HUDEP-2 (cell line): ENCODE measurements at regions not wholly inside any gene's neighbourhood (a gene's known extent, or its start where the extent isn't known, plus 50 kb on each side); places are given as distances from the start of the nearest gene placed in this dataset.
"Not testable (repeated sequence)": the region's sequence is repeated elsewhere in the genome, so short reads cannot be mapped to it uniquely, and the experiment has no call there.

ENCODE experiments used
- DNase-seq, 76 experiments: peaks; one replicate each; lab custom pipeline; 2025; ENCODE audit not compliant: unreplicated experiment in 76 of 76; lab: John Stamatoyannopoulos, UW

DNA sequence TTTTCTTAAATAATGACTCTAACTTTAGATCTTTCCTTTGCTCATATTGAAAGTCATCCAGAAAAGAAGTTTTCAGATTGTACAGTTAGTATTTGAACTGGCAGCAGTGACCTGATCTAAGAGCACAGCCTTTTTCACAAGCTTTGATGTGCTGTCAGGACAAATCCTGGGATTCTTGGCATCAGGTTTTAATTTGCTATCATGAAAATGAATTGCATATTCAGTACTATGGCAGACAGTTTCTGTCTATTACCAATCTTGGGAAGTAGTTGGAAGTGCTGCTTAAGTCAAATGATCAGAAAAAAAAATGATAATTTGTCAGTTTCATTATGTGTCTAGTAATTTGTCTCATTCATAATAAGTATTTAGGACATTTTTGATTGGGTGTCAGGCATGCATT lies 925.6 kb upstream of the ARRDC3 start:
- no peak for DNase-seq

DNA sequence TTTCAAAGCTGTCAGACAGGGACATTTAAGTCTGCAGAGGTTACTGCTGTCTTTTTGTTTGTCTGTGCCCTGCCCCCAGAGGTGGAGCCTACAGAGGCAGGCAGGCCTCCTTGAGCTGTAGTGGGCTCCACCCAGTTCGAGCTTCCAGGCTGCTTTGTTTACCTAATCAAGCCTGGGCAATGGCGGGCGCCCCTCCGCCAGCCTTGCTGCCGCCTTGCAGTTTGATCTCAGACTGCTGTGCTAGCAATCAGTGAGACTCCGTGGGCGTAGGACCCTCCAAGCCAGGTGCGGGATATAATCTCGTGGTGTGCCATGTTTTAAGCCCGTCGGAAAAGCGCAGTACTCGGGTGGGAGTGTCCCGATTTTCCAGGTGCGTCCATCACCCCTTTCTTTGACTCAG lies 919.2 kb upstream of the ARRDC3 start:
- not testable (repeated sequence) for DNase-seq

DNA sequence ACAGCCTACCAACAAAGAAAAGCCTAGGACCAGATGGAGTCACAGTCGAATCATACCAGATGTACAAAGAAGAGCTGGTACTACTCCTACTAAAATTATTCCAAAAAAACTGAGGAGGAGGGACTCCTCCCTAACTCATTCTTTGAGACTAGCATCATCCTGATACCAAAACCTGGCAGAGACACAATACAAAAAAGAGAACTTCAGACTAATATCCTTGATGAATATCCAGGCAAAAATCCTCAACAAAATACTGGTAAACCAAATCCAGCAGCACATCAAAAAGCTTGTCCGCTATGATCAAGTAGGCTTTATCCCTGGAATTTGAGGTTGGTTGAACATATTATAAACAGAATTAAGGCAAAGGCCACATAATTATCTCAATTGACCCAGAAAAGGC lies 900.4 kb upstream of the ARRDC3 start:
- DNase-seq, result no peak

DNA sequence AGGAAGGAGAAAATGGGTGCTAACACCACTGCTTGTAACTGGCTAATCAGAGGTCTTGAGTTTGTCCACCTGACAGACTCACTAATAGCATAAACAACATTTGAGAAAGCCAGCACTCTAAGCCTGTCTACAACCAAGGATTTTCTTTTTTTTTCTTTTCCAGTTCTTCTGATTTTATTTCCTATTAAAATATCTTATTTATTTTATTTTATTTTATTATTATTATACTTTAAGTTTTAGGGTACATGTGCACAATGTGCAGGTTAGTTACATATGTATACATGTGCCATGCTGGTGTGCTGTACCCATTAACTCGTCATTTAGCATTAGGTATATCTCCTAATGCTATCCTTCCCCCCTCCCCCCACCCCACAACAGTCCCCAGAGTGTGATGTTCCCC lies 888.6 kb upstream of the ARRDC3 start:
- not testable (repeated sequence) for DNase-seq

DNA sequence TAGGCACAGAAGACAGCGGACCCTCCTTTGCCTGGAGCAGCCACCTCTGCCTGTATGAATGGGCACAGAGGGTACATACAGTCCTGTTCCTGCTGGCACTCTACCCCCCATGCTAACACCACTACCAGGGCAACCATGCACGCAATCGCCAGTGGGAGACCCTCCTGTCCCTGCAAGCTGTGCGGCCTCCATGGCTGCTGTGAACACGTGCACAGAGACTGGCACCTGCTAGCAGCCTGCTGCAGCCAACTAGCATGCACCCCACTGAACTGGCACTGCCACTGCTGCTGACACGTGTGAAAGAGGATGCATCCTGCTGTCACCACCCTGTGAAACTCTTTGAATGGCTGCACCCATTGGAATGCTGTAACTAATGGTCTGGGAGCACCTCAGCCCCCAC lies 885.2 kb upstream of the ARRDC3 start:
- no peak for DNase-seq

DNA sequence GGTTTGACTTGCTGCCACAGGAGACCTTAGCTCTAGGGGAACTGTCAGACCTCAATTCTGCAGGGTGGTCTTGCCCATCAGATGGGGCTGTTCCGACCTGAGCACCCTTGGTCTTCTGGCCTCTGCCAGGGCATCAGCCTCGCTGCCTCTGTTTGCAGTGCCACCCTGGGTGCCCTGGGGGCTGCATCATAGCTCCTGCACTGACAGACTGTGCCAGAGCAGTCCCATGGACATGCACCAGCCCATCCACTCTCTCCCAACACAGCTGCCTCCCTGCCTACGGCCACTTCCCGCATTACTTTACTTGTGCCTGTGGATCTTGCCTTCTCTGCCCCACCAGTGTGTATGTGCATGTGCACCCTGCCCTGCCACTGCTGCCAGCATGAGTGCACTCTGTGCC lies 884.7 kb upstream of the ARRDC3 start:
- DNase-seq, result no peak

DNA sequence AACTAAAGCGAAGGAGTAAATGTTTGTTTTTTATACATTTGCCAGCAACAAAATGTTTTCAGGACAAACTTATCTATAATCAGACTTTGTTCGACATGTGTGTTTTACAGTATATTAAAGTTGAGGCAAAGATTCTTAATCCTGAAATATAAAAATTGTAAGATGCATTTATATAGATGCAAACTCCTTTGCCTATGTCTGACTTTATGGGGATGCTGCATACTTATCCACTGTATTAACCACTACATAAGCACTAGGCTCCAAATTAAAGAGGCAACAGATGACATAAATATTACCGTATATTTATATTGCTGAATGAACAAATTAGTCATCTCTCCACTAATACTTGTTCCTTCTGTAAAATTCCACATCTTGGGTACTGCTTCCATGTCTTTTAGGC lies 882.7 kb upstream of the ARRDC3 start:
- no peak for DNase-seq

DNA sequence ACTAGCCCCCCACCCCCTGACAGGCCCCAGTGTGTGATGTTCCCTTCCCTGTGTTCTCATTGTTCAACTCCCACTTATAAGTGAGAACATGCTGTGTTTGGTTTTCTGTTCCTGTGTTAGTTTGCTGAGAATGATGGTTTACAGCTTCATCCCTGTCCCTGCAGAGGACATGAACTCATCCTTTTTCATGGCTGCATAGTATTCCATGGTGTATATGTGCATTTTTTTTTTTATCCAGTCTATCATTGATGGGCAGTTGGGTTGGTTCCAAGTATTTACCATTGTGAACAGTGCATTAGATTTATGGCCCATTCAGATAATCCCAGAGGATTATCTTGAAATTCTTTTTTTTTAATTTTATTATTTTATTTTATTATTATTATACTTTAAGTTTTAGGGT lies 872.5 kb upstream of the ARRDC3 start:
- DNase-seq, result not testable (repeated sequence)

DNA sequence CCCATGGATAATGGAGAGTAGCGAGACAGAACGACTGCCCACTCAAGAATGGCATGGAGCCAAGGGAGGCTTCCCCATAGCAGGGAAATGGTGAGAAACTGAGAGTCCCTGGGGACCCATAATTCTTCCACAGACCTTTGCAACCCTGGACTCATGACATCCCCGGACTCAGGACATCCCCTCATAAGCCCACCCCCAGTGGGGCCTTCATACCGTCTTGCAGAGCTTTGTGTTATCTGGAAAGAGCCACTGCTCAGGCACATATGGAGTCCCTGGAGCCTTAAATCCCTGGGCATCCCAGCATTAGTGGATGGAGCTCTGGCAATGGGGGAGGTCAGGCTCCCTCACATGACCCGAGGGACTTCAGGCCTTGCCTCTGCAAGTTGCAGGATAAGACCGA lies 865.4 kb upstream of the ARRDC3 start:
- no peak for DNase-seq

DNA sequence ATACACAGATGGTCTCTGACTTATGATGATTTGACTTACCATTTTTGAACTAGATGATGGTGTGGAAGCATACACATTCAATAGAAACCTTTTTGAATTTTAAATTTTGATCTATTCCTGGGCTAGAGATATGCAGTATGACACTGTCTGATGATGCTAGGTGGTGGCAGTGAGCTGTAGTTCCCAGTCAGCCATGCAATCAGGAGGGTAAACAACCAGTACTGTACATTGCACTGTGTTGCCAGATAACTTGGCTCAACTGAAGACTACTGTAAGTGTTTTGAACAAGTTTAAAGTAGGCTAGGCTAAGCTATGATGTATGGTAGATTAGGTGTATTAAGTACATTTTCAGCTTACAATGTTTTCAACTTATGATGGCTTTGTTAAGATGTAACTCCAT lies 859.1 kb upstream of the ARRDC3 start:
- no peak for DNase-seq

DNA sequence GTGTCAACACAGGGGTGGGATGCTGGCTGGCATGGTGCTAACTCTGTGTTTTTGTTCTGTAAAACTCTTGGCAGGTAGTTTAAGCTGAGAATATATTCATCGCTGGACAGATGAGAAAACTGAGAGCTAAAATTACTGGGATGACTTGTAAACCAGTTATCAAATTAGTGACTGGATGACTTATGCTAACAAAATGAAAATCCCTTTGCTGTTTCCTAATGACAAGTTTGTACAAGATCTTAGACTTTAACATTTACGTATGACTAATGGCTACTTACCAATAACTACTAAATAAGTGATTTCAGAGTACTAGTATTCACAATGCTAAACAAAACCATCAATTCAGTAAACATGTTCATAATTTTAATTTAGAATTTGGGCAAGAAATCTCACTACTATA lies 854.8 kb upstream of the ARRDC3 start:
- DNase-seq, result no peak

DNA sequence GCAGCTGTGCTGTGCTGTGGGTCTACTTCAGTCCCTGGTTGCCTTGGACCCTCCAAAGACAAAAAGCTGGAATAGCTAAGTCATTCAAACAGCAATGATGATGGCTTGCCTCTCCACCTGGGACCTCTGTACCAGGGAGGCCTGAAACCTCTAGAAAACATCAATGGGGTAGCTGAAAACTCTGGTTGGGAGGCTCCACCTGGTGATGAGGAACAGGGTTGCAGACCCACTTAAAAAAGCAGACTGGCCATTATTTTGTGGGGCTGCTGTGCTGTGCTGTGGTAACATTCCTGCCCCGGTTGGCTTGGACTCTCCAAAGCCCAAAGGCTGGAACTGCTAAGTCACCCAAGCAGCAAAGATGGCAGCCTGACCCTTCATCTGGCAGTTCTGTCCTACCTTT lies 839.3 kb upstream of the ARRDC3 start:
- DNase-seq, result peak in 4 of 76 experiments; percentile 3 to 22 (median 4)

DNA sequence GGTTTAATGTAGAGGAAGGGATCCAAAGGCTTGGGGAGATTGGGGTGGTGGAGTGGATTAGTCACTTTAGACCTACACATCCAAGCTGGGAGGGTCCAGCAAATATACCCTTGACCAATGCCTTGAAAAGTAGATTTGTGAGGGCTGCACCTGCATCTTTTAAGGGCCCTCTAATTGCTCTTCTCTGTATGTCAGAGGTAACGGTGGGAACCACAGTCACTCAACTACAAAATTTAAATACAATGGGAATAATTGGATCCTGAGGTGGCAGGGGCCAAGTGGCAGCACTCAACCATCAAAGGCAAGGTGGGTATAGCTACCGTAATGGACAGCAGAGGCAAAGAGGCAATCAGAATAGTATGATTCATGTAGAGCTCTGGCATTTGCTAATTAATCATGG lies 833.7 kb upstream of the ARRDC3 start:
- not testable (repeated sequence) for DNase-seq

DNA sequence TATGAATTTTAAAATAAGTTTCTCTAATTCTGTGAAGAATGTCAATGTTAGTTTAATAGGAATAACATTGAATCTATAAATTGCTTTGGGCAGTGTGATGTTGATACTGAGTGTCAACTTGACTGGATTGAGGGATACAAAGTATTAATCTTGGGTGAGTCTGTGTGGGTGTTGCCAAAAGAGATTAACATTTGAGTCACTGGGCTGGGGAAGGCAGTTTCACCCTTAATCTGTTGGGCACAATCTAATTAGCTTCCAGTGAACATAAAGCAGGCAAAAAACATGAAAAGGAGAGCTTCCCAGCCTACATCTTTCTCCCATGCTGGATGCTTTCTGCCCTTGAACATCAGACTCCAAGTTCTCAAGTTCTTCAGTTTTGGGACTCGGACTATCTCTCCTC lies 832.0 kb upstream of the ARRDC3 start:
- DNase-seq, result no peak

DNA sequence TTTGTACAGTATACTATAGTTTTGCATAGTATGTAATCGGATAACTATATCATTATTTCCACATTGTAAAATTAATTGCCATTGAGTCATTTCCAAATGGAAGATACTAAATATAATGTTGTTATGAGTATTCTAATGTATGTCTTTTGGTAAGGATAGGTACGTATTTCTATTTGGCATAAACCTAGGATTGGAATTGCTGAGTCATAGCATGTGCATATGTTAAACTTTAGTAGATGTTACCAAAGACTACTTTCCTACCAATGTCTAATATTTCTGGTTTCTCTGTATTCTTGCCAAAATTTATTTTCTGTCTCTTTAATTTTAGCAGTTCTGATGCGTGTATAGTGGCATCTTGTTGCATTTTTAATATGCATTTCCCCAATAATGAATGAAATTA lies 825.1 kb upstream of the ARRDC3 start:
- DNase-seq, result no peak

DNA sequence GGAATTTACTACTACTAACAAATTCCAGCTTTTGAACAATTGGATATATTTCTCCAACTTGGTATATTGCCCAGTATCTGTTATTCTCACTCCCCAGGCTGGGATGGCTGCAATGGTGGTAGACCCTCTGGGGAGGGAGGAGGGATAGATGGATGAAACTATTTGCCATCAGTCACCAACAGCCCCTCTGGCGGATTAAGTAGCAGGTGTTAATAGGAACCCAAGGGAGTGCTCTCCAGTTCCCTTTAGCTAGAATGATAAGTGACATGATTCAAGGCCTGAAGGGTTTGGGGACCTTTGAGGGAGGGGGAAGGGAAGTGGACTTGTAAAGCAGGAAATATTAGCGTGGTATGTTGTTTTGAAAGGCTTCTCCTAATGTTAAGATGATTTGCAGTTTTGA lies 824.0 kb upstream of the ARRDC3 start:
- DNase-seq, result no peak

DNA sequence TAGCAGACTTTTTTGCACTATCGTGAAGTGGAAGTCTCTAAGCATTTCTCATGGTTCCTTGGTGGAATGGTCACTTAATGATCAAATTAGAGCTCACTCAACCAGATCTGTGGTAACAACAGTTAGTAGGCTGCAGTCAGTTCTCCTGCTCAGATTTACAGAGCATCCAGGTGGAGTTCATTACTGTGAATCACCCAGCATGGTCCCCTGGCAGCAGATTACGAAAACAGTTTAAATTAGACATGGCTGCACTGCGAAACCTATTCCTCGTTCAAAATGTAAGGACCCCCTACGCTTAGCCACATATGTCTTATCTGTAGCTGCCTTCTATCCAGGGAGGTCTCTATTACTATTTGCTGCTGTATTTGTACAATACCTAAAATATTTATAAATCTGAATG lies 823.6 kb upstream of the ARRDC3 start:
- no peak for DNase-seq

DNA sequence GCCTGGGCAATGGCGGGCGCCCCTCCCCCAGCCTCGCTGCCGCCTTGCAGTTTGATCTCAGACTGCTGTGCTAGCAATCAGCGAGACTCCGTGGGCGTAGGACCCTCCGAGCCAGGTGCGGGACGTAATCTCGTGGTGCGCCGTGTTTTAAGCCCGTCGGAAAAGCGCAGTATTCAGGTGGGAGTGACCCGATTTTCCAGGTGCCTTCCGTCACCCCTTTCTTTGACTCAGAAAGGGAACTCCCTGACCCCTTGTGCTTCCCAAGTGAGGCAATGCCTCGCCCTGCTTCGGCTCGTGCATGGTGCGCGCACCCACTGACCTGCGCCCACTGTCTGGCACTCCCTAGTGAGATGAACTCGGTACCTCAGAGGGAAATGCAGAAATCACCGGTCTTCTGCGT lies 815.9 kb upstream of the ARRDC3 start:
- not testable (repeated sequence) for DNase-seq

DNA sequence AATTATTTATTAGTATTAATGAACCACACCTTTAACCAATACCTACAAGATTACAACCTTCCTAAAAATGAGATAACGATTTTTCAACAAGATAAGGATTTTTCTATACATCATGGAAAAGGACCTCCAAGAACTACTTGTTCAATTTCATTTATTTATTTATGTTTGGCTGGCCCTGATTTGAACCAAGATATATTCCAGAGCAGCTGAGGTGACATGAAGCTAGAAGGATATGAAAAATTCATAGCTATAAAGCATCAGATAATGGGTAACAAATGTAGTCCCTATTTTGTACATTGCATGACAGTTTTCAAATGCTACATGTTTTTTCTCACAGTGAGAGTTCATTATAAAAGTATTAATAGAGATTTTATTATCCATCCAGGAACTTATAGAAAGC lies 798.5 kb upstream of the ARRDC3 start:
- DNase-seq, result no peak

DNA sequence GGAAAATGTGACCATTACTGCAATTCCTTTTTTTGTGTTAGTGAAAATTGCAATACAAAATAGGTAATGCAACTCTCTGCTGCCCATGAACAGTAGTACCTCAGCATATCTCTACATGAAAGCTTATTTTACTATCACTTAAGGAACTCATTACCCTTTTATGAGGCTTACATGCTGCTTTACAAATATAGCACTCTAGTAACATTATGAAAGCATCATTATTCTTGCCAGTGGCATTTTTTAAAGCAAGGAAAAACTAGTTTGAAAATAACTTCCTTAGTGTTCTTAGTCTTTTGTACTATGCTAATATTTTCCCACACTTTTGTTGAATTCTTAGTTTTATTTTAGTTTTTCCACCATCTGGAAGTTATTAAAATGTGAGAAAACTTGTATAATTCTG lies 797.3 kb upstream of the ARRDC3 start:
- no peak for DNase-seq

DNA sequence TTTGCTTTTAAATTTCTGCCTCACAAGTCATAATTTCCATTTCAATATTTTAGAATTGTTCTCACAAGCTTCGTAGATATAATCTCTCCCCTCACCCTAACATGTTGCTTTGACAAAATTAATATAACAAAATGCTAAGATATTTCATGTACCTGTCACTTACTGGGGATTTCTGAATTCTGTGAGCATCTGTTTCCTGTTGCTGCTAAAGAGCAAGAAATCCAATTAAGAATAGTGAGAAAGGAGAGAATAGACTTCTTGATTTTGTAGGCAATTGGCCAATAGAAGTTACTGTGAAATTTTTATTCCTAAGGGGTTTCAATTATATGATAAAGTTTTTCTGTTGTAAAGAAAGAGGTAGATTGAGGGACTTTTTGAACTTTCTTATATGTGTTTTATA lies 796.5 kb upstream of the ARRDC3 start:
- DNase-seq, result no peak

DNA sequence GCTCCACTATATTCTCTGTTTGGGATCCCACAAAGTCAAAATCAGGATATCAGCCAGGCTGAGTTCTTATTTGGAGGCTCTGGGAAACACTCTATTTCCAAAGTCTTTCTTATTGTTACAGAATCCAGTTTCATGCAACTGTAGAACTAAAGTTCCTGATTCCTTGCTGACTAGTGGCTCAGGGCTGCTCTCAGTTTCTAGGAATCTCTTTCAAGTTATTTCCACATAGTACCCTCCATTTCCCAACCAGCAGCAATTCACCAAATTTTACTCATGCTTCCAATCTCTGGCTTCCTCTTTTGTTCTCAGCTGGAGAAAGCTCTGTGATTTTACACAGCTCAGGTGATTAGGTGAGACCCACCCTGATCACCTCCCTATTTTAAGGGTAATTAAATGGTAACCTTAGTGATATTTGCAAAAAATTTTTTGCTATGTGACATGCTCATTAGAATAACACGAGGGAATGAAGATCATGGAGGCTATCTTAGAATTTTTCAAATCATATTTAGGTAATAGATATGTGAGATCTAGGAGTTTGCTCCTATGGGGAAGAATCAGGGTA lies 794.9 kb upstream of the ARRDC3 start:
- DNase-seq, result no peak

DNA sequence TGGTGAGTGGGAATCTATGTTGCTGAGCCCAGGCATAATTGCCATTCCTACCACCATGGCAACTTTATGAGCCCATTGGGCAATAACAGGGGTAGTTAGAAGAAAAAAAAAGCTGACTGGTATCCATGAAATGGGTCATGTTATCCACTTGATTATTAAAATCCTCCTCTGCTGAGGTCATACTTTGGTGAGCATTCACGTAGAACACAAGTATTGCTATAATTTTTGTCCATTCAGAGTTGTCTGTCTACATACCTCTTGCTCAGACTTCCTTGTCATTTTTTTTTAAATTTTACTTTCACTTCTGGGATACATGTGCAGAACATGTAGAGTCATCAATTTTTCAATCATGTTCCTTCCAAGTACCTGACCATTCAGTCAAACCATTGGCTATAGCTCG lies 780.8 kb upstream of the ARRDC3 start:
- DNase-seq, result no peak

DNA sequence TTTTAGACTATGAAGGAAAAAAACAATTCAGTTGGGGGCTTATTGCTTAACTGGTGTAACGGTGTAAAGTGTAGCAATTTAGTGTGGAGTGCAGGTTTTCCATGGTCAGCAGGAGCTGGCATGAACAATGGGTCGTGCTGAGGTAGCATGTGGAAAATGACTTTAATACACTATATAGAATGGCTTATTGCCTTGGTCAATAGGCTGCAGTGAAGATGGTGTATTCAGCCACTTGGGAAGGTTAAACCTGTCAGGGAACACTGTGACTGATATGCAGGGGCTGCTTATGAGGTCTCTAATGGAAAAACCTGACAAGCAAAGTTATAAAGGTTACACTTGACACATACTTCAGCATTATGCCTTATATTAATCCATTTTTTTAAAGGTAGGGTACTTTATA lies 764.7 kb upstream of the ARRDC3 start:
- no peak for DNase-seq
